ENCODE measurements at regions not wholly inside any gene's neighbourhood (a gene's known extent, or its start where the extent isn't known, plus 50 kb on each side); places are given as distances from the start of the nearest gene placed in this dataset.

- in situ Hi-C loops (cut with HindIII; ENCODE audit: low pct_ligation_motif_present, low sequenced_read_pairs): no loop called here
- H3K4me3 ChIP-seq (ENCODE audit: low read depth, low read length): no peak overlapping the region
- H3K36me3 ChIP-seq (replicated peaks): no peaks in the 10 kb centered on the region
- H3K27ac ChIP-seq: no peak overlapping the region
- H3K27me3 ChIP-seq (replicated peaks): no peaks in the 10 kb centered on the region
- TF ChIP-seq, protein P1, sequence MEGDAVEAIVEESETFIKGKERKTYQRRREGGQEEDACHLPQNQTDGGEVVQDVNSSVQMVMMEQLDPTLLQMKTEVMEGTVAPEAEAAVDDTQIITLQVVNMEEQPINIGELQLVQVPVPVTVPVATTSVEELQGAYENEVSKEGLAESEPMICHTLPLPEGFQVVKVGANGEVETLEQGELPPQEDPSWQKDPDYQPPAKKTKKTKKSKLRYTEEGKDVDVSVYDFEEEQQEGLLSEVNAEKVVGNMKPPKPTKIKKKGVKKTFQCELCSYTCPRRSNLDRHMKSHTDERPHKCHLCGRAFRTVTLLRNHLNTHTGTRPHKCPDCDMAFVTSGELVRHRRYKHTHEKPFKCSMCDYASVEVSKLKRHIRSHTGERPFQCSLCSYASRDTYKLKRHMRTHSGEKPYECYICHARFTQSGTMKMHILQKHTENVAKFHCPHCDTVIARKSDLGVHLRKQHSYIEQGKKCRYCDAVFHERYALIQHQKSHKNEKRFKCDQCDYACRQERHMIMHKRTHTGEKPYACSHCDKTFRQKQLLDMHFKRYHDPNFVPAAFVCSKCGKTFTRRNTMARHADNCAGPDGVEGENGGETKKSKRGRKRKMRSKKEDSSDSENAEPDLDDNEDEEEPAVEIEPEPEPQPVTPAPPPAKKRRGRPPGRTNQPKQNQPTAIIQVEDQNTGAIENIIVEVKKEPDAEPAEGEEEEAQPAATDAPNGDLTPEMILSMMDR (IDR thresholded peaks at IDR 0.05; ENCODE audit: low read depth, low read length, missing control alignments): no peak
- no peak for DNase-seq
These were observed 121.4 kb downstream of the RAB11FIP2 start for GRCh38 chr10:117925369-117925768.

GRCh38 chr10:117926491-117926890 is 120.2 kb downstream of the RAB11FIP2 start:
- TF ChIP-seq, protein P1 (IDR thresholded peaks at IDR 0.05; ENCODE audit: low read depth, low read length, missing control alignments): no peak
- Histone ChIP-seq H3K4me3 (ENCODE audit: low read depth, low read length) (no peak overlapping the region), H3K27ac (no peak overlapping the region), H3K27me3 (replicated peaks) (no peaks in the 10 kb centered on the region), H3K36me3 (replicated peaks) (no peaks in the 10 kb centered on the region)
- DNase-seq: no peak
- in situ Hi-C loops (cut with HindIII; ENCODE audit: low pct_ligation_motif_present, low sequenced_read_pairs): no loop called here

- in situ Hi-C loops (cut with HindIII; ENCODE audit: low pct_ligation_motif_present, low sequenced_read_pairs): no loop called here
These were observed 119.4 kb downstream of the RAB11FIP2 start for GRCh38 chr10:117927332-117927731.

DNA sequence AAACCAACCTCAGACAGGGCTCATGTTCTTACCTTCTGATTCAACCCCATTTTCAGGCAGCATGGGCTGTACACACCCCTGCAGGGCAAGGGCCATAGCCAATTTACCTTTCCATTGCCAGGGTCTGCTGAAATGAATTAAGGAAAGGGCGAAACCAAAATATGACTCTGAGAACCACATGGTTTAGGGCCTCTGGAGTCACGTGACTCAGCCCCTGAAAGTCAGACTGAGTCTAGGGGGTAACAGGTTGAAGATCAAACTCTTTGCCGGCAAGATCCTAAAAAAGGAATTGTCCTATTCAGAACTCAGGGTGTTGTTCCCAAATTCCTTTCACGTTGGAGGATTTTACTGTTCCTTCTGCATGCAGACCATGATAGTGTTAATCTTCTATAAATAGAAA is 118.9 kb downstream of the RAB11FIP2 start:
- Histone ChIP-seq H3K36me3 (replicated peaks) (no peaks in the 10 kb centered on the region), H3K4me3 (ENCODE audit: low read depth, low read length) (no peak overlapping the region), H3K27me3 (replicated peaks) (no peaks in the 10 kb centered on the region), H3K27ac (no peak overlapping the region)
- in situ Hi-C loops (cut with HindIII; ENCODE audit: low pct_ligation_motif_present, low sequenced_read_pairs): no loop called here
- TF ChIP-seq, protein P1 (IDR thresholded peaks at IDR 0.05; ENCODE audit: low read depth, low read length, missing control alignments): no peak
- DNase-seq: no peak

More at GRCh38 chr10:117927332-117927731, 119.4 kb downstream of the RAB11FIP2 start:
- TF ChIP-seq, protein P1 (IDR thresholded peaks at IDR 0.05; ENCODE audit: low read depth, low read length, missing control alignments): no peak
- Histone ChIP-seq H3K4me3 (ENCODE audit: low read depth, low read length) (no peak overlapping the region), H3K27ac (no peak overlapping the region), H3K36me3 (replicated peaks) (no peaks in the 10 kb centered on the region), H3K27me3 (replicated peaks) (no peaks in the 10 kb centered on the region)
- DNase-seq: no peak

GRCh38 chr10:117928281-117928680 is 118.5 kb downstream of the RAB11FIP2 start:
- H3K27ac ChIP-seq: no peak overlapping the region
- in situ Hi-C loops (cut with HindIII; ENCODE audit: low pct_ligation_motif_present, low sequenced_read_pairs): no loop called here

GRCh38 chr10:117928741-117929140 is 118.0 kb downstream of the RAB11FIP2 start:
- TF ChIP-seq, protein P1 (IDR thresholded peaks at IDR 0.05; ENCODE audit: low read depth, low read length, missing control alignments): no peak
- no peak for DNase-seq
- in situ Hi-C loops (cut with HindIII; ENCODE audit: low pct_ligation_motif_present, low sequenced_read_pairs): no loop called here
- Histone ChIP-seq H3K4me3 (ENCODE audit: low read depth, low read length) (no peak overlapping the region), H3K27ac (no peak overlapping the region), H3K36me3 (replicated peaks) (no peaks in the 10 kb centered on the region), H3K27me3 (replicated peaks) (no peaks in the 10 kb centered on the region)

More at GRCh38 chr10:117928281-117928680, 118.5 kb downstream of the RAB11FIP2 start:
- Histone ChIP-seq H3K36me3 (replicated peaks) (no peaks in the 10 kb centered on the region), H3K4me3 (ENCODE audit: low read depth, low read length) (no peak overlapping the region), H3K27me3 (replicated peaks) (no peaks in the 10 kb centered on the region)
- TF ChIP-seq, protein P1 (IDR thresholded peaks at IDR 0.05; ENCODE audit: low read depth, low read length, missing control alignments): no peak
- no peak for DNase-seq

Data from brain microvascular endothelial cell (primary cell).